Activated T-helper 17 cell treated with anti-CD3 and anti-CD28 coated beads, Interleukin-2, amount 50 U/mL, for 72 hours (primary cell): ENCODE measurements at regions not wholly inside any gene's neighbourhood (a gene's known extent, or its start where the extent isn't known, plus 50 kb on each side); places are given as distances from the start of the nearest gene placed in this dataset.

Experiments used
- ATAC-seq: fragments of 150-1000 bp; cut with Tn5 transposase; replicated peaks from 2 replicates; pipeline ENCODE4 v1.10.0; 2021; ENCODE audit warnings: mild to moderate bottlenecking, moderate library complexity
- H3K27ac Mint-ChIP-seq: one replicate; pipeline ENCODE4 v1.8.0; 2022; ENCODE audit warnings: mixed read lengths
- H3K27me3 Mint-ChIP-seq: one replicate; pipeline ENCODE4 v1.8.0; 2022; ENCODE audit warnings: mixed read lengths
- H3K36me3 Mint-ChIP-seq: one replicate; pipeline ENCODE4 v1.8.0; 2022; ENCODE audit warnings: low read depth, mild to moderate bottlenecking, mixed read lengths
- H3K4me1 Mint-ChIP-seq: one replicate; pipeline ENCODE4 v1.8.0; 2022; ENCODE audit warnings: mixed read lengths
- H3K4me3 Mint-ChIP-seq: one replicate; pipeline ENCODE4 v1.8.0; 2022; ENCODE audit warnings: mild to moderate bottlenecking, mixed read lengths
- H3K9me3 Mint-ChIP-seq: one replicate; pipeline ENCODE4 v1.8.0; 2022; ENCODE audit warnings: mixed read lengths

- Mint-ChIP-seq H3K27ac (no peak overlapping the region), H3K4me1 (peaks cover 4% of the 10 kb centered on the region), H3K27me3 (no peaks in the 10 kb centered on the region), H3K36me3 (no peaks in the 10 kb centered on the region), H3K9me3 (no peaks in the 10 kb centered on the region), H3K4me3 (no peak overlapping the region)
- ATAC-seq: no peak
Observed at GRCh38 chr16:87170310-87170709, 146.9 kb downstream of the C16orf95 start.

- Mint-ChIP-seq H3K27me3 (no peaks in the 10 kb centered on the region), H3K4me3 (no peak overlapping the region), H3K9me3 (no peaks in the 10 kb centered on the region), H3K36me3 (no peaks in the 10 kb centered on the region), H3K27ac (no peak overlapping the region), H3K4me1 (peaks cover 4% of the 10 kb centered on the region)
- ATAC-seq: no peak
Observed at GRCh38 chr16:87171723-87172122, 145.5 kb downstream of the C16orf95 start.

GRCh38 chr16:87172632-87173031 is 144.6 kb downstream of the C16orf95 start:
- ATAC-seq: no peak

GRCh38 chr16:87173294-87173893 is 143.8 kb downstream of the C16orf95 start:
- ATAC-seq: no peak
- Mint-ChIP-seq H3K9me3 (no peaks in the 10 kb centered on the region), H3K27me3 (peaks cover 13% of the 10 kb centered on the region), H3K27ac (no peak overlapping the region), H3K4me1 (no peaks in the 10 kb centered on the region), H3K4me3 (no peak overlapping the region), H3K36me3 (no peaks in the 10 kb centered on the region)

More at GRCh38 chr16:87172632-87173031, 144.6 kb downstream of the C16orf95 start:
- H3K27me3 Mint-ChIP-seq: peaks cover 7% of the 10 kb centered on the region
- no peaks in the 10 kb centered on the region for H3K36me3 Mint-ChIP-seq
- H3K4me3 Mint-ChIP-seq: no peak overlapping the region
- H3K9me3 Mint-ChIP-seq: no peaks in the 10 kb centered on the region
- H3K27ac Mint-ChIP-seq: no peak overlapping the region
- no peaks in the 10 kb centered on the region for H3K4me1 Mint-ChIP-seq

GRCh38 chr16:87174061-87174460 is 143.1 kb downstream of the C16orf95 start:
- no peaks in the 10 kb centered on the region for H3K9me3 Mint-ChIP-seq

GRCh38 chr16:87176735-87177134 is 140.5 kb downstream of the C16orf95 start:
- peaks cover 17% of the 10 kb centered on the region for H3K27me3 Mint-ChIP-seq
- H3K4me3 Mint-ChIP-seq: no peak overlapping the region
- no peak overlapping the region for H3K27ac Mint-ChIP-seq
- no peak for ATAC-seq
- H3K36me3 Mint-ChIP-seq: no peaks in the 10 kb centered on the region
- H3K9me3 Mint-ChIP-seq: no peaks in the 10 kb centered on the region
- no peaks in the 10 kb centered on the region for H3K4me1 Mint-ChIP-seq

More at GRCh38 chr16:87174061-87174460, 143.1 kb downstream of the C16orf95 start:
- H3K4me1 Mint-ChIP-seq: no peaks in the 10 kb centered on the region
- no peak for ATAC-seq
- no peak overlapping the region for H3K27ac Mint-ChIP-seq
- H3K27me3 Mint-ChIP-seq: peaks cover 17% of the 10 kb centered on the region
- no peak overlapping the region for H3K4me3 Mint-ChIP-seq
- H3K36me3 Mint-ChIP-seq: no peaks in the 10 kb centered on the region

GRCh38 chr16:87177673-87178072 is 139.5 kb downstream of the C16orf95 start:
- no peaks in the 10 kb centered on the region for H3K9me3 Mint-ChIP-seq
- H3K27me3 Mint-ChIP-seq: peaks cover 17% of the 10 kb centered on the region
- ATAC-seq: no peak
- H3K36me3 Mint-ChIP-seq: no peaks in the 10 kb centered on the region
- H3K27ac Mint-ChIP-seq: no peak overlapping the region
- no peaks in the 10 kb centered on the region for H3K4me1 Mint-ChIP-seq
- H3K4me3 Mint-ChIP-seq: no peak overlapping the region

GRCh38 chr16:87178177-87178863 is 138.9 kb downstream of the C16orf95 start:
- Mint-ChIP-seq H3K27me3 (peaks cover 17% of the 10 kb centered on the region), H3K4me1 (no peaks in the 10 kb centered on the region), H3K36me3 (no peaks in the 10 kb centered on the region), H3K9me3 (no peaks in the 10 kb centered on the region), H3K27ac (no peak overlapping the region), H3K4me3 (no peak overlapping the region)
- no peak for ATAC-seq

GRCh38 chr16:87178977-87179376 is 138.2 kb downstream of the C16orf95 start:
- Mint-ChIP-seq H3K27ac (no peak overlapping the region), H3K4me1 (no peaks in the 10 kb centered on the region), H3K27me3 (peaks cover 17% of the 10 kb centered on the region), H3K36me3 (no peaks in the 10 kb centered on the region), H3K4me3 (no peak overlapping the region), H3K9me3 (no peaks in the 10 kb centered on the region)
- no peak for ATAC-seq

GRCh38 chr16:87180069-87180468 is 137.1 kb downstream of the C16orf95 start:
- Mint-ChIP-seq H3K27ac (no peak overlapping the region), H3K4me1 (no peaks in the 10 kb centered on the region), H3K9me3 (no peaks in the 10 kb centered on the region), H3K36me3 (no peaks in the 10 kb centered on the region), H3K4me3 (no peak overlapping the region), H3K27me3 (peaks cover 17% of the 10 kb centered on the region)
- ATAC-seq: no peak

- Mint-ChIP-seq H3K27me3 (peaks cover 10% of the 10 kb centered on the region), H3K4me1 (peaks cover 7% of the 10 kb centered on the region), H3K4me3 (no peak overlapping the region), H3K9me3 (peaks cover 10% of the 10 kb centered on the region), H3K27ac (no peak overlapping the region), H3K36me3 (no peaks in the 10 kb centered on the region)
- no peak for ATAC-seq
Observed at GRCh38 chr16:87182759-87183158, 134.4 kb downstream of the C16orf95 start.

- ATAC-seq: no peak
- H3K4me3 Mint-ChIP-seq: no peak overlapping the region
Observed at GRCh38 chr16:87183647-87184046, 133.5 kb downstream of the C16orf95 start.

GRCh38 chr16:87185308-87185707 is 131.9 kb downstream of the C16orf95 start:
- peaks cover 7% of the 10 kb centered on the region for H3K4me1 Mint-ChIP-seq
- no peak overlapping the region for H3K27ac Mint-ChIP-seq
- no peaks in the 10 kb centered on the region for H3K27me3 Mint-ChIP-seq
- H3K36me3 Mint-ChIP-seq: no peaks in the 10 kb centered on the region
- ATAC-seq: no peak
- H3K9me3 Mint-ChIP-seq: peaks cover 14% of the 10 kb centered on the region
- no peak overlapping the region for H3K4me3 Mint-ChIP-seq

More at GRCh38 chr16:87183647-87184046, 133.5 kb downstream of the C16orf95 start:
- no peak overlapping the region for H3K27ac Mint-ChIP-seq
- H3K9me3 Mint-ChIP-seq: peaks cover 14% of the 10 kb centered on the region
- peaks cover 7% of the 10 kb centered on the region for H3K4me1 Mint-ChIP-seq
- no peaks in the 10 kb centered on the region for H3K36me3 Mint-ChIP-seq
- H3K27me3 Mint-ChIP-seq: peaks cover 1% of the 10 kb centered on the region

GRCh38 chr16:87185983-87186382 is 131.2 kb downstream of the C16orf95 start:
- Mint-ChIP-seq H3K36me3 (no peaks in the 10 kb centered on the region), H3K9me3 (peaks cover 14% of the 10 kb centered on the region), H3K27me3 (no peaks in the 10 kb centered on the region), H3K4me3 (no peak overlapping the region), H3K27ac (no peak overlapping the region), H3K4me1 (peaks cover 7% of the 10 kb centered on the region)
- no peak for ATAC-seq

- H3K9me3 Mint-ChIP-seq: peaks cover 14% of the 10 kb centered on the region
- ATAC-seq: no peak
- H3K27me3 Mint-ChIP-seq: no peaks in the 10 kb centered on the region
- peaks cover 7% of the 10 kb centered on the region for H3K4me1 Mint-ChIP-seq
- H3K36me3 Mint-ChIP-seq: no peaks in the 10 kb centered on the region
- no peak overlapping the region for H3K27ac Mint-ChIP-seq
- no peak overlapping the region for H3K4me3 Mint-ChIP-seq
Observed at GRCh38 chr16:87186446-87186845, 130.7 kb downstream of the C16orf95 start.
